Esophagus muscularis mucosa (tissue), 4 donors: ENCODE measurements at regions not wholly inside any gene's neighbourhood (a gene's known extent, or its start where the extent isn't known, plus 50 kb on each side); places are given as distances from the start of the nearest gene placed in this dataset.

Experiments used
- DNase-seq: peaks from one replicate; pipeline ENCODE4 v3.0.0-alpha.2; 2017; ENCODE audit errors: extremely low spot score
- H3K27ac ChIP-seq, 4 donors: fragments of 200-600 bp; sonication (generic); replicated peaks in 1 of 4; 1 replicate in 3 of 4; 2 replicates in 1 of 4; pipeline ENCODE4 v1.5.1; 2016 to 2019; ENCODE audit warnings: mild to moderate bottlenecking in 1 of 4
- H3K27me3 ChIP-seq, 4 donors: fragments of 200-600 bp; sonication (generic); one replicate each; pipeline versions ENCODE4 v1.5.1 to v1.6.0; 2016 to 2019
- H3K36me3 ChIP-seq, 4 donors: fragments of 200-600 bp; sonication (generic); one replicate each; pipeline ENCODE4 v1.5.1; 2016 to 2019
- H3K4me1 ChIP-seq, 4 donors: fragments of 200-600 bp; sonication (generic); one replicate each; pipeline ENCODE4 v1.5.1; 2016 to 2019
- H3K4me3 ChIP-seq, 4 donors: fragments of 200-600 bp; sonication (generic); 1 replicate in 2 of 4; 2 replicates in 2 of 4; pipeline ENCODE4 v1.5.1; 2016 to 2019; ENCODE audit warnings: mild to moderate bottlenecking in 4 of 4, moderate library complexity in 1 of 4
- H3K9me3 ChIP-seq, 4 donors: fragments of 200-600 bp; sonication (generic); 1 replicate in 3 of 4; 2 replicates in 1 of 4; pipeline ENCODE4 v1.5.1; 2016 to 2019
- EP300 ChIP-seq: sonication (generic); formaldehyde crosslinking; IDR thresholded peaks from one replicate; pipeline ENCODE4 v1.6.1; 2017; ENCODE audit warnings: antibody characterized with exemption
- POLR2A ChIP-seq: fragments of 450-650 bp; IDR thresholded peaks from one replicate; pipeline ENCODE4 v1.6.1; 2017; ENCODE audit warnings: antibody characterized with exemption, moderate library complexity, mild to moderate bottlenecking, low read depth
- POLR2AphosphoS5 ChIP-seq, 2 donors: sonication (generic); formaldehyde crosslinking; IDR thresholded peaks; one replicate each; pipeline ENCODE4 v1.6.1; 2017; ENCODE audit warnings: antibody characterized with exemption in 2 of 2
- WGBS: methylation state at CpG from one replicate; pipeline ENCODE4 v1.1.5; 2018; 5-methylcytosine and 5-hydroxymethylcytosine counted together
- intact Hi-C: fragments of 100-400 bp; cut with DNase I; formaldehyde crosslinking; loops from one replicate; pipeline ENCODE4 v1.15.1; 2023
- TF ChIP-seq, protein P1 (sequence below), 3 experiments: fragments of 200-600 bp in 2 of 3; fragments of 450-650 bp in 1 of 3; sonication (generic) in 2 of 3; IDR thresholded peaks; one replicate each; pipeline ENCODE4 v1.5.1; 2017 to 2019; ENCODE audit warnings: antibody characterized with exemption in 3 of 3, mild to moderate bottlenecking in 2 of 3, moderate library complexity in 1 of 3

DNA sequence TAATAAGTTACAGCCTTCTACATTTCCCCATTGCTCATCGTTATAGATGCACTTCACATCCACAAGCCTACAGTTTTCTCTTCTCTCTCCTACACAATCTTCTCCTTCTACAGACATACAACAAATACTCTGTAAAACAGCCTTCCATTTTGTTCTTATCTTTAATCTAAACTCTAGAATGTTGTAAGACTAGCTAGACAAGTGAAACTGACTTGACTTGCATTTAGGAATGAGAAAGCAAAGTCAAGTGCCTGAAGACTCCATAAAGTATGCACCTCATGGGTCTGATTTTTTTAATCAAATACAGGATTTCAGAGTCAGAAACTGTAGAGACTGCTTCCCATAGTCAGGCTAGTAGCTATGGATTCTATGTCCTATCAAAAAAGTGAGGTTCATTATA is 190.3 kb downstream of the KLHL28 start:
- H3K4me1 ChIP-seq, result no peaks in the 10 kb centered on the region
- TF ChIP-seq, protein P1, sequence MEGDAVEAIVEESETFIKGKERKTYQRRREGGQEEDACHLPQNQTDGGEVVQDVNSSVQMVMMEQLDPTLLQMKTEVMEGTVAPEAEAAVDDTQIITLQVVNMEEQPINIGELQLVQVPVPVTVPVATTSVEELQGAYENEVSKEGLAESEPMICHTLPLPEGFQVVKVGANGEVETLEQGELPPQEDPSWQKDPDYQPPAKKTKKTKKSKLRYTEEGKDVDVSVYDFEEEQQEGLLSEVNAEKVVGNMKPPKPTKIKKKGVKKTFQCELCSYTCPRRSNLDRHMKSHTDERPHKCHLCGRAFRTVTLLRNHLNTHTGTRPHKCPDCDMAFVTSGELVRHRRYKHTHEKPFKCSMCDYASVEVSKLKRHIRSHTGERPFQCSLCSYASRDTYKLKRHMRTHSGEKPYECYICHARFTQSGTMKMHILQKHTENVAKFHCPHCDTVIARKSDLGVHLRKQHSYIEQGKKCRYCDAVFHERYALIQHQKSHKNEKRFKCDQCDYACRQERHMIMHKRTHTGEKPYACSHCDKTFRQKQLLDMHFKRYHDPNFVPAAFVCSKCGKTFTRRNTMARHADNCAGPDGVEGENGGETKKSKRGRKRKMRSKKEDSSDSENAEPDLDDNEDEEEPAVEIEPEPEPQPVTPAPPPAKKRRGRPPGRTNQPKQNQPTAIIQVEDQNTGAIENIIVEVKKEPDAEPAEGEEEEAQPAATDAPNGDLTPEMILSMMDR (IDR thresholded peaks at IDR 0.05), result no peak
- TF ChIP-seq EP300, result no peak
- TF ChIP-seq POLR2AphosphoS5 (IDR thresholded peaks at IDR 0.05), result no peak
- TF ChIP-seq POLR2A, result no peak
- H3K9me3 ChIP-seq, result no peaks in the 10 kb centered on the region
- no peak overlapping the region for H3K27ac ChIP-seq
- H3K36me3 ChIP-seq, result no peaks in the 10 kb centered on the region
- no peaks in the 10 kb centered on the region for H3K27me3 ChIP-seq
- intact Hi-C loops, result no loop called here
- 62% methylated on average over 1 of the region's 1 CpG for WGBS
- no peak for DNase-seq
- H3K4me3 ChIP-seq, result no peak overlapping the region

GRCh38 chr14:44770201-44770600 is 191.5 kb downstream of the KLHL28 start:
- intact Hi-C loops, result no loop called here
- no peaks in the 10 kb centered on the region for H3K27me3 ChIP-seq
- no peaks in the 10 kb centered on the region for H3K36me3 ChIP-seq
- no peak overlapping the region for H3K4me3 ChIP-seq
- no peak overlapping the region for H3K27ac ChIP-seq
- no peak for TF ChIP-seq POLR2AphosphoS5 (IDR thresholded peaks at IDR 0.05)
- no peak for TF ChIP-seq POLR2A
- TF ChIP-seq, protein P1 (IDR thresholded peaks at IDR 0.05), result no peak
- TF ChIP-seq EP300, result no peak
- no peaks in the 10 kb centered on the region for H3K4me1 ChIP-seq
- 87% methylated on average over 3 of the region's 3 CpGs for WGBS
- H3K9me3 ChIP-seq, result no peaks in the 10 kb centered on the region
- no peak for DNase-seq

DNA sequence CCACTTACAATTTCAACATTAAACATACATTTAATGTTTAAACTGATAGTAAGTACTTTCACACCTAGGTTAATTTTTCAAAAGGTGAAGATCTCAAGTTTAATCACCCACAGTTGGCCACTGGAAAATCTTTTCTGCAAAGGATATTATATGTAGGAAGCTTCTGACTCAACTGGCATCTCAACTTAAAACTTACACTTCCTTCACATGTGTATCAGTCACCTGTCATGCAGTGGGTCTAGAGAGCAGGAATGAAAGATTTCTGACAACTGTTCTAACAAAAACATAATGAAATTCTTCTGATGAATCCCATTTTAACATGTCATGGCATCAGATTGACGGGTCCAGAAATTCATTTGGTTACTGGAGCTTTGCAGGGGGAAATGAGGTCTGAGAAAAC is 192.8 kb downstream of the KLHL28 start:
- no peak for DNase-seq
- no peaks in the 10 kb centered on the region for H3K4me1 ChIP-seq
- no peak overlapping the region for H3K4me3 ChIP-seq
- no peaks in the 10 kb centered on the region for H3K9me3 ChIP-seq
- intact Hi-C loops, result no loop called here
- H3K27ac ChIP-seq, result no peak overlapping the region
- no peaks in the 10 kb centered on the region for H3K27me3 ChIP-seq
- no peaks in the 10 kb centered on the region for H3K36me3 ChIP-seq
- WGBS, result 89% methylated on average over 1 of the region's 1 CpG
- TF ChIP-seq EP300, result no peak
- TF ChIP-seq POLR2AphosphoS5 (IDR thresholded peaks at IDR 0.05), result no peak
- TF ChIP-seq, protein P1 (IDR thresholded peaks at IDR 0.05), result no peak
- no peak for TF ChIP-seq POLR2A

- no peak overlapping the region for H3K4me3 ChIP-seq
- intact Hi-C loops, result no loop called here
- no peak overlapping the region for H3K27ac ChIP-seq
- 74% methylated on average over 5 of the region's 5 CpGs for WGBS
- TF ChIP-seq EP300 (no peak), POLR2A (no peak), POLR2AphosphoS5 (IDR thresholded peaks at IDR 0.05) (no peak)
- TF ChIP-seq, protein P1 (IDR thresholded peaks at IDR 0.05), result no peak
- H3K27me3 ChIP-seq, result no peaks in the 10 kb centered on the region
- DNase-seq, result no peak
- H3K4me1 ChIP-seq, result no peaks in the 10 kb centered on the region
- H3K9me3 ChIP-seq, result no peaks in the 10 kb centered on the region
- H3K36me3 ChIP-seq, result no peaks in the 10 kb centered on the region
Observed at GRCh38 chr14:44767646-44768173, 194.0 kb downstream of the KLHL28 start.

- no peaks in the 10 kb centered on the region for H3K27me3 ChIP-seq
- DNase-seq, result no peak
- no peaks in the 10 kb centered on the region for H3K36me3 ChIP-seq
- no peaks in the 10 kb centered on the region for H3K9me3 ChIP-seq
- no peaks in the 10 kb centered on the region for H3K4me1 ChIP-seq
- TF ChIP-seq POLR2A, result no peak
- TF ChIP-seq POLR2AphosphoS5 (IDR thresholded peaks at IDR 0.05), result no peak
- TF ChIP-seq, protein P1 (IDR thresholded peaks at IDR 0.05), result no peak
- no peak overlapping the region for H3K27ac ChIP-seq
- 100% methylated on average over 1 of the region's 1 CpG for WGBS
- H3K4me3 ChIP-seq, result no peak overlapping the region
- intact Hi-C loops, result no loop called here
Observed at GRCh38 chr14:44766285-44766684, 195.5 kb downstream of the KLHL28 start.
